K562 (cell line): ENCODE measurements at regions not wholly inside any gene's neighbourhood (a gene's known extent, or its start where the extent isn't known, plus 50 kb on each side); places are given as distances from the start of the nearest gene placed in this dataset.
A peak's percentile ranks its signal among the peaks of the same experiment; 100 is the strongest.

Experiments
- ARID2 ChIP-seq: fragments of 450-650 bp; IDR thresholded peaks from 2 replicates; pipeline ENCODE4 v1.6.1; 2017; ENCODE audit warnings: antibody characterized with exemption, mild to moderate bottlenecking
- BCL6 ChIP-seq: fragments of 250-450 bp; sonication (Bioruptor Pico); IDR thresholded peaks from 2 replicates; pipeline ENCODE4 v1.4.0; 2020
- BDP1 ChIP-seq: IDR thresholded peaks from 3 replicates; pipeline ENCODE4 v1.6.1; 2011; ENCODE audit not compliant: insufficient read length, insufficient read depth
- BRF2 ChIP-seq: IDR thresholded peaks from 3 replicates; pipeline ENCODE4 v1.6.1; 2011; ENCODE audit warnings: borderline replicate concordance, mild to moderate bottlenecking; ENCODE audit not compliant: insufficient read length, insufficient read depth
- CCAR2 ChIP-seq: fragments of 200-400 bp; formaldehyde crosslinking; IDR thresholded peaks from 2 replicates; pipeline ENCODE4 v1.6.1; 2017; ENCODE audit warnings: mild to moderate bottlenecking, low read depth, low read length
- COPS2 ChIP-seq: fragments of 450-650 bp; conservative IDR thresholded peaks from 2 replicates; pipeline ENCODE4 v1.6.1; 2016; ENCODE audit warnings: mild to moderate bottlenecking, moderate library complexity
- ESRRA ChIP-seq: fragments of 450-650 bp; IDR thresholded peaks from 2 replicates; pipeline ENCODE4 v1.6.1; 2014; ENCODE audit warnings: low read depth, mild to moderate bottlenecking, moderate library complexity, borderline replicate concordance
- HDAC2 ChIP-seq: fragments of 450-650 bp; IDR thresholded peaks from 2 replicates; pipeline ENCODE4 v1.6.1; 2016; ENCODE audit warnings: mild to moderate bottlenecking
- HDAC3 ChIP-seq: fragments of 450-650 bp; IDR thresholded peaks from 2 replicates; pipeline ENCODE4 v1.6.1; 2018; ENCODE audit warnings: borderline replicate concordance, mild to moderate bottlenecking, moderate library complexity; ENCODE audit not compliant: partially characterized antibody
- MYNN ChIP-seq, 2 experiments: sonication (generic); formaldehyde crosslinking in 1 of 2; IDR thresholded peaks; 2 replicates each; pipeline versions ENCODE4 v1.5.0 to v1.6.1; 2016 to 2020; ENCODE audit warnings: antibody characterized with exemption in 1 of 2, missing genetic modification reagents in 1 of 2
- NCOR1 ChIP-seq: fragments of 450-650 bp; IDR thresholded peaks from 2 replicates; pipeline ENCODE4 v1.6.1; 2016; ENCODE audit warnings: mild to moderate bottlenecking, moderate library complexity
- SMAD3 ChIP-seq: fragments of 450-650 bp; formaldehyde crosslinking; conservative IDR thresholded peaks from 2 replicates; pipeline ENCODE4 v1.4.0; 2020; ENCODE audit warnings: mild to moderate bottlenecking
- TCF7L2 ChIP-seq: fragments of 150-350 bp; IDR thresholded peaks from 2 replicates; pipeline ENCODE4 v1.6.1; 2016; ENCODE audit warnings: low read depth, mild to moderate bottlenecking, low read length, moderate library complexity
- ZC3H11A ChIP-seq: IDR thresholded peaks from 2 replicates; pipeline ENCODE4 v1.6.1; 2012; ENCODE audit warnings: low read depth, low read length, improper control_type of control experiment
- ZNF197 ChIP-seq: fragments of 200-800 bp; sonication (Bioruptor generic); IDR thresholded peaks from 2 replicates; pipeline ENCODE4 v1.6.1; 2016; ENCODE audit warnings: low read depth, missing genetic modification characterization, missing compliant biosample characterization
- ZNF354B ChIP-seq: fragments of 250-450 bp; sonication (Bioruptor Pico); IDR thresholded peaks from 2 replicates; pipeline ENCODE4 v1.4.0; 2020
- ZNF75A ChIP-seq: fragments of 450-650 bp; formaldehyde crosslinking; IDR thresholded peaks from 2 replicates; pipeline ENCODE4 v1.4.0; 2020; ENCODE audit warnings: mild to moderate bottlenecking
- ZNF79 ChIP-seq: fragments of 250-450 bp; sonication (Bioruptor Pico); IDR thresholded peaks from 2 replicates; pipeline ENCODE4 v1.4.0; 2020; ENCODE audit warnings: low read depth, mild to moderate bottlenecking, moderate library complexity
- TF ChIP-seq, protein P1 (sequence below): fragments of 250-450 bp; sonication (Bioruptor Pico); IDR thresholded peaks from 2 replicates; pipeline ENCODE4 v1.5.0; 2021; ENCODE audit warnings: mild to moderate bottlenecking, borderline replicate concordance
- TF ChIP-seq, protein P2 (sequence below): fragments of 200-800 bp; sonication (Bioruptor generic); IDR thresholded peaks from 2 replicates; pipeline ENCODE4 v1.6.1; 2016; ENCODE audit warnings: missing genetic modification characterization, missing compliant biosample characterization
- TF ChIP-seq, protein P3 (sequence below): fragments of 250-450 bp; sonication (Bioruptor Pico); IDR thresholded peaks from 2 replicates; pipeline ENCODE4 v1.5.0; 2021

- TF ChIP-seq, protein P1, sequence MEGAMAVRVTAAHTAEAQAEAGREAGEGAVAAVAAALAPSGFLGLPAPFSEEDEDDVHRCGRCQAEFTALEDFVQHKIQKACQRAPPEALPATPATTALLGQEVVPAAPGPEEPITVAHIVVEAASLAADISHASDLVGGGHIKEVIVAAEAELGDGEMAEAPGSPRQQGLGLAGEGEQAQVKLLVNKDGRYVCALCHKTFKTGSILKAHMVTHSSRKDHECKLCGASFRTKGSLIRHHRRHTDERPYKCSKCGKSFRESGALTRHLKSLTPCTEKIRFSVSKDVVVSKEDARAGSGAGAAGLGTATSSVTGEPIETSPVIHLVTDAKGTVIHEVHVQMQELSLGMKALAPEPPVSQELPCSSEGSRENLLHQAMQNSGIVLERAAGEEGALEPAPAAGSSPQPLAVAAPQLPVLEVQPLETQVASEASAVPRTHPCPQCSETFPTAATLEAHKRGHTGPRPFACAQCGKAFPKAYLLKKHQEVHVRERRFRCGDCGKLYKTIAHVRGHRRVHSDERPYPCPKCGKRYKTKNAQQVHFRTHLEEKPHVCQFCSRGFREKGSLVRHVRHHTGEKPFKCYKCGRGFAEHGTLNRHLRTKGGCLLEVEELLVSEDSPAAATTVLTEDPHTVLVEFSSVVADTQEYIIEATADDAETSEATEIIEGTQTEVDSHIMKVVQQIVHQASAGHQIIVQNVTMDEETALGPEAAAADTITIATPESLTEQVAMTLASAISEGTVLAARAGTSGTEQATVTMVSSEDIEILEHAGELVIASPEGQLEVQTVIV, result no peak
- TF ChIP-seq ESRRA (peak; percentile 89; the same call in 1 of the 2 replicates), TCF7L2 (no peak), ARID2 (no peak), ZC3H11A (no peak), ZNF75A (CRISPR knock-in tag) (no peak), MYNN (IDR thresholded peaks at IDR 0.05) (no peak; the same call in 1 of the 2 replicates), MYNN (CRISPR knock-in tag; IDR thresholded peaks at IDR 0.05) (no peak), COPS2 (no peak), HDAC3 (peak; percentile 91), BDP1 (no peak), NCOR1 (peak; percentile 97), HDAC2 (peak; percentile 67), SMAD3 (CRISPR knock-in tag) (no peak), BRF2 (no peak), ZNF79 (CRISPR knock-in tag) (no peak), BCL6 (CRISPR knock-in tag) (no peak), ZNF197 (CRISPR knock-in tag) (no peak), CCAR2 (no peak), ZNF354B (CRISPR knock-in tag) (no peak)
- TF ChIP-seq, protein P2, sequence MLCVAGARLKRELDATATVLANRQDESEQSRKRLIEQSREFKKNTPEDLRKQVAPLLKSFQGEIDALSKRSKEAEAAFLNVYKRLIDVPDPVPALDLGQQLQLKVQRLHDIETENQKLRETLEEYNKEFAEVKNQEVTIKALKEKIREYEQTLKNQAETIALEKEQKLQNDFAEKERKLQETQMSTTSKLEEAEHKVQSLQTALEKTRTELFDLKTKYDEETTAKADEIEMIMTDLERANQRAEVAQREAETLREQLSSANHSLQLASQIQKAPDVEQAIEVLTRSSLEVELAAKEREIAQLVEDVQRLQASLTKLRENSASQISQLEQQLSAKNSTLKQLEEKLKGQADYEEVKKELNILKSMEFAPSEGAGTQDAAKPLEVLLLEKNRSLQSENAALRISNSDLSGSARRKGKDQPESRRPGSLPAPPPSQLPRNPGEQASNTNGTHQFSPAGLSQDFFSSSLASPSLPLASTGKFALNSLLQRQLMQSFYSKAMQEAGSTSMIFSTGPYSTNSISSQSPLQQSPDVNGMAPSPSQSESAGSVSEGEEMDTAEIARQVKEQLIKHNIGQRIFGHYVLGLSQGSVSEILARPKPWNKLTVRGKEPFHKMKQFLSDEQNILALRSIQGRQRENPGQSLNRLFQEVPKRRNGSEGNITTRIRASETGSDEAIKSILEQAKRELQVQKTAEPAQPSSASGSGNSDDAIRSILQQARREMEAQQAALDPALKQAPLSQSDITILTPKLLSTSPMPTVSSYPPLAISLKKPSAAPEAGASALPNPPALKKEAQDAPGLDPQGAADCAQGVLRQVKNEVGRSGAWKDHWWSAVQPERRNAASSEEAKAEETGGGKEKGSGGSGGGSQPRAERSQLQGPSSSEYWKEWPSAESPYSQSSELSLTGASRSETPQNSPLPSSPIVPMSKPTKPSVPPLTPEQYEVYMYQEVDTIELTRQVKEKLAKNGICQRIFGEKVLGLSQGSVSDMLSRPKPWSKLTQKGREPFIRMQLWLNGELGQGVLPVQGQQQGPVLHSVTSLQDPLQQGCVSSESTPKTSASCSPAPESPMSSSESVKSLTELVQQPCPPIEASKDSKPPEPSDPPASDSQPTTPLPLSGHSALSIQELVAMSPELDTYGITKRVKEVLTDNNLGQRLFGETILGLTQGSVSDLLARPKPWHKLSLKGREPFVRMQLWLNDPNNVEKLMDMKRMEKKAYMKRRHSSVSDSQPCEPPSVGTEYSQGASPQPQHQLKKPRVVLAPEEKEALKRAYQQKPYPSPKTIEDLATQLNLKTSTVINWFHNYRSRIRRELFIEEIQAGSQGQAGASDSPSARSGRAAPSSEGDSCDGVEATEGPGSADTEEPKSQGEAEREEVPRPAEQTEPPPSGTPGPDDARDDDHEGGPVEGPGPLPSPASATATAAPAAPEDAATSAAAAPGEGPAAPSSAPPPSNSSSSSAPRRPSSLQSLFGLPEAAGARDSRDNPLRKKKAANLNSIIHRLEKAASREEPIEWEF (CRISPR knock-in tag), result no peak
- TF ChIP-seq, protein P3, sequence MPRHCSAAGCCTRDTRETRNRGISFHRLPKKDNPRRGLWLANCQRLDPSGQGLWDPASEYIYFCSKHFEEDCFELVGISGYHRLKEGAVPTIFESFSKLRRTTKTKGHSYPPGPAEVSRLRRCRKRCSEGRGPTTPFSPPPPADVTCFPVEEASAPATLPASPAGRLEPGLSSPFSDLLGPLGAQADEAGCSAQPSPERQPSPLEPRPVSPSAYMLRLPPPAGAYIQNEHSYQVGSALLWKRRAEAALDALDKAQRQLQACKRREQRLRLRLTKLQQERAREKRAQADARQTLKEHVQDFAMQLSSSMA, result no peak
Observed at GRCh38 chr10:3665316-3665908, 119.6 kb downstream of the KLF6 start (continued).
